NCI-H1436 (cell line): ENCODE measurements at regions not wholly inside any gene's neighbourhood (a gene's known extent, or its start where the extent isn't known, plus 50 kb on each side); places are given as distances from the start of the nearest gene placed in this dataset.
"Not testable (repeated sequence)": the region's sequence is repeated elsewhere in the genome, so short reads cannot be mapped to it uniquely, and the experiment has no call there.

Experiments used
- DNase-seq: peaks from one replicate; lab custom pipeline; 2025; lab: John Stamatoyannopoulos, UW

DNA sequence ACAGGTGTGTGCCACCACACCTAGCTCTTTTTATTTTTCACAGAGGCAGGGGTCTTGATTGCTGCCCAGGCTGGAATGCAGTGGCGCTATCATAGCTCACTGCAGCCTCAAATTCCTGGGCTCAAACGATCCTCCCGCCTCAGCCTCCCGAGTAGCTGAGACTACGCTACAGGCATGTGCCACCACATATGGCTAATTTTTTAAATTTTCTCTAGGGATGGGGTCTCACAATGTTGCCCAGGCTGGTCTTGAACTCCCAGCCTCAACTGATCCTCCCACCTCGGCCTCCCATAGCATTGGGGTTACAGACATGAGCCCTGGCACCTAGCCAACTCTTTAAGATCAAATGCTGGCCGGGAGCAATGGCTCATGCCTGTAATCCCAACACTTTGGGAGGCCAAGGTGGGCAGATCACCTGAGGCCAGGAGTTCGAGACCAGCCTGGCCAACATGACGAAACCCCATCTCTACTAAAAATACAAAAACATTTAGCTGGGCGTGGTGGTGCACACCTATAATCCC is 50.6 kb upstream of the MYL10 start:
- not testable (repeated sequence) for DNase-seq

- no peak for DNase-seq
These were observed 51.5 kb upstream of the MYL10 start for GRCh38 chr7:101680406-101681145.

DNA sequence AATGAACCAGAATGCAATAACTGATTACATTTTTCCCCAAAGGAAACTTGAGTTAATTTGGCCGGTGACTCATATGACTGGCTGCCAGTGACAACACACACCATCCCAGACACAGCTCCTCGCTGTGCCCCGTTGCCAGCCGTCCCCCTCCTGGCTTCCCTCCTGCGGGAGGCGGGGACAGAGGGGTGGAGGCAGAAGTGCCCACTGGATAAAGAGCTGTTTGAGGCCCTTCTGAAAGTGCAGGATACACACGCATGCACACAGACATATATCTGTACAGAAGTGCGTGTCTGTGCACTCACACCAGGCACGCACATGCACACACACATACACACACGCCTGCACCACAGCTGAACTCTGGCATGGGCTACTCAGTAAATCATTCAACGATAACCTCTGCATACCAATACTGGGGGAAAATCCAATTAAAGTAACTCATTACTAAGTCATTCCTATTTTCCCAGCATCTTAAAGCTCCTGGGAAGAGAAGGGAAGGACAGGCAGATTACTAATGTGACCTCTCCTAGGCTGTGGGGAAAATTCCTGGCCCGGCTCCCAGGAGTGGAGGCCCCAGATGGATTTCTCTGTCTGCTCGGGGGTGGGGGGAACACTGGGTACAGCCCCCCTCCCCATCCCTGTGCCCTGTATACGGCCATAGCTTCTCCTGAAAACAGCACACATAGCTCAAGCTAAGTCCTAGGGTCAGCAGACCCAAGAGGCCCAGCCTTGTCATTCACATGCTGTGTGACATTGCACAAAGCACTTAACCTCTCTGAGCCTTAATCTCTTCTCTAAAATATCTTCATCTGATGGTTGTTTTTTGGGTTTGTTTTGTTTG is 52.3 kb upstream of the MYL10 start:
- DNase-seq, result no peak

DNA sequence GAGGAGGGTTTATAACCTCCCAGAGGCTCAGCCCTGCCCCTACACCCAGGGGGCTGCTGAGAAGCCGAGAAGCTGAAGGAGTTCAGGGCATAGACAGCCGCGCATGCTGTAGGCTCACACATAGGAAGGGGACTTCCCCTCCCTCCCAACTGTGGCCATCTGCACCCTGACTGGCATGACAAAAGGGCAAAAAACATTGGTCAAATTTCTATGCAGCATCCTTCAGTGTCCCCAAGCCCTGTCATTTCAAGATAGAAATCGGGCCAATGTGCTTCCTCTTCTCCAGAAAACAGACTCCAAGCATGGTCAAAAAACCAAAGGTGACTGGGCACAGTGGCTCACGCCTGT is 55.9 kb upstream of the MYL10 start:
- DNase-seq, result no peak

GRCh38 chr7:101686030-101686429 is 56.9 kb upstream of the MYL10 start:
- no peak for DNase-seq

DNA sequence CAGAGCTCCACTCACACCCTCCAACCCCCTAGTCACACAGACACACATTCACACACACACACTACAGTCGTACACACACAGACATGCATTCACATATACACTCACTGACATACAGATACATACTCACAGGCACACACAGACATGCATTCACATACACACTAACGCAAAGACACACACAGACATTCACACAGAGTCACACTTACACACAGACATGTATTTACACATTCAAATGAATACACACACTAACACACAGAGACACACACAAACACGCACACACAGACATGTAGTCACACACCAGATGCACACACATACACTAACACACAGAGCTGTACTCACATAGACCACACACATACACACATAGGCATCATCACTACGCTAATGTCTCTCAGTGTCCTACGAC is 58.0 kb upstream of the MYL10 start:
- no peak for DNase-seq

- no peak for DNase-seq
These were observed 58.7 kb upstream of the MYL10 start for GRCh38 chr7:101687791-101688182.

DNA sequence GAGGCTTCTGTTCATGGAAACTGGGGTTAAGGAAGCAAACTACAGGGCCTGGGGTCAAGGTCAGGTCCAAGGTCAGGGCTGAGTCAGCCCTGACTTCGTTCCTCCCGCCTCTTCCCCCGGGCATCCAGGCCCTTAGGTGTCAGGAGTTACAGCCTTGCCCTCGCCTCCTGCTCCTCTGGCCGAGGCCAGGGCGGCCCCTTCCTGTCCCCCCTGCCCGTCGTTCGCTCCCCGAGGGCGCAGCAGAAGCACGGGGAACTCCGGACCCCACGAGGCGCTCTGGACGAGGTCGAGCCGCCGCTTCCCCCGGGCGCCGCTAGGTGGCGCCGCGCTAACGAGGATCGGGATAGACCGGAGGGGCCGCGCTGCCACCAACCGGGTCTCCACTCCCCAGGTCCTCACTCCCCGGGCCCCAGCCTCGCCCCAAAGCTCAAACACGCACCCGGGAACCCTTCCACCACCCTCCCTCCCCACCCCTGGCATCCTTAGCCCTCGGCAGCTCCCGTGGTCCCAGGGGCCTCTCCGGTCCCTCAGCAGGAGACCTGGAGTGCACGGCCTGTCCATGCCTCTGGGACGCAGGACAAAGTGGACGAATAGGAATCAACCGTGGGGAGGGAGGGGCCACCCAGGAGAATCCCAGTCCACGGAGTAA is 59.2 kb upstream of the MYL10 start:
- peak; percentile 43 for DNase-seq

DNA sequence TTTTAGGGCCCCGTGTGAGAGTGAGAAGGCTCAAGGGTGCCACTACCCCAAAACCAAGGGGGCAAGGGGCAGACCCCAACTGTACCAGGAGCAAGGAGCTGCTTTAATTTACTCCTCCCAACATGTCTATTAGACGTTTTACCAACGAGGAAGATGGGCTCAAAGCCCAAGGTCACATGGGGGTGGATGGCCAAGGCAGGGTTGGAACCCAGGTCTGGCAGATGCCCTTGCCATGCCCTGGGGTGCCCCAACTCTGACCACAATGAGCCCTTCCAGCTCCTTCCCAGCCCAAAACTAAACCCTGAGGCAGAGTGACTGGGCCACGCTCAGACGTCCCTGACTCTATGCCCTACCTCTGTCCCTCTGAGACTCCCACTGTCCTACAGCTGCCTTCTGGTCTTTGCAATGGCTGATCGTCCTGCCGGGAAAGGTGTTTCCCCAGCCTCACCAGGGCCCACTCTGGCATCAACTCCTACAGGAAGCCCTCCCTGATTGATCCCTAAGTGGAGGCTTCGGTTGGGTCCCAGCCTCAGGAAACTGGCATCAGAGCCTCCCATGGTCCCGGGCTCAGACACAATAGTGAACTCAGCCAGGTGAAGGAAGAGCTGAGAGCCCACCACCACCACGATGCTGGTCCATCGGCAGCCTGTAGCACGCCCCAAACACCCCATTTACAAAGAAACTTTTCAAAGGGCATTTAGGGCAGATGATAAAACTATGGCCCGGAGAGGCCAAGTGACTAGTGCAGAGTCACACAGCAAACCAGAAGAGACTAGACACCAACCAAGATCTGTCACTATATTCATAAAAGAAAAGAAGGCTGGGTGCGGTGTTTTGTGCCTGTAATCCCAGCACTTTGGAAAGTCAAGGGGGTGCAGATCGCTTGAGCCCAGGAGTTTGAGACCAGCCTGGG is 60.2 kb upstream of the MYL10 start:
- no peak for DNase-seq

DNA sequence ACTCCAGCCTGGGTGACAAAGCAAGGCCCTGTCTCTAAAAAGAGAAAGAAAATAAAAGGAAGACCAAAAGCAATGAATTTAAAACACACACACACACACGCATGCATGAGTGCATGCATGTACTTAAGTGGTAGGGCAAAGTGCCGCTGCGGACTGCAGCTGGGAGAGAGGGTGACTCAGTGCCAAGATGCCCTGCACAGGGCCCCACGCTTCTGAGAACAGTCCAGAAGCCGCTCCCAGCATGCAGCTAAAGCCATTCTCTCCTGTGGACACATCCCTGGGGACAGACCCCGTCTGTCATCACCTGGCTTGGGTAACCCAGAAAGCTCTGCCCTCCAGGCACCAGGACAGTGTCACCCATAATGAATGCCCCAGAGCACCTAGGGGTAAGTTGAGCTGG is 61.0 kb upstream of the MYL10 start:
- no peak for DNase-seq

DNA sequence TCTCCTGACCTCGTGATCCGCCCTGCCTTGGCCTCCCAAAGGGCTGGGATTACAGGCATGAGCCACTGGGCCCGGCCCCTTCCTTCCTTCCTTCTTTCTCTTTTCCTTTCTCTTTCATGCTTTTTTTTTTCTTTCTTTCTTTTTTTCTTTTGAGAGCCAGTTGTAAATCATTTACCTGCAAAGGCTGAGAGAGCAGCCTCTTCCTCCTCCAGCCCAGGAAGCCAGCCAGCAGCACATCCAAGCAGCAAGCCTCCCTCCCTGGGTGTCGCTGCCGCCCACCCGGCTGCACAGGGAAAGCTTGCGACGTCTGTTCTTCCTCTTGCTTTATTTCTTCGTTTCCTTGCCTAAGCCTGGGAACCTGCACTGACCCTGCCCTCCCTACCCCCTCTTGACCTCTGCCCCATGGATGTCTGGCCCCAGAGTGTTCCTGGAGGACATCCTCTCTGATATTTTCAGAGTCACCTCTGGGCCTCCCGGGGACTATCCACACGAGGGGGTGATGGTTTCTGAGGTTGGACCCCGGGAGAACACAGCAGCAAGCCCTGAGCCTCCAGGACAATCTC is 62.8 kb upstream of the MYL10 start:
- DNase-seq, result no peak

DNA sequence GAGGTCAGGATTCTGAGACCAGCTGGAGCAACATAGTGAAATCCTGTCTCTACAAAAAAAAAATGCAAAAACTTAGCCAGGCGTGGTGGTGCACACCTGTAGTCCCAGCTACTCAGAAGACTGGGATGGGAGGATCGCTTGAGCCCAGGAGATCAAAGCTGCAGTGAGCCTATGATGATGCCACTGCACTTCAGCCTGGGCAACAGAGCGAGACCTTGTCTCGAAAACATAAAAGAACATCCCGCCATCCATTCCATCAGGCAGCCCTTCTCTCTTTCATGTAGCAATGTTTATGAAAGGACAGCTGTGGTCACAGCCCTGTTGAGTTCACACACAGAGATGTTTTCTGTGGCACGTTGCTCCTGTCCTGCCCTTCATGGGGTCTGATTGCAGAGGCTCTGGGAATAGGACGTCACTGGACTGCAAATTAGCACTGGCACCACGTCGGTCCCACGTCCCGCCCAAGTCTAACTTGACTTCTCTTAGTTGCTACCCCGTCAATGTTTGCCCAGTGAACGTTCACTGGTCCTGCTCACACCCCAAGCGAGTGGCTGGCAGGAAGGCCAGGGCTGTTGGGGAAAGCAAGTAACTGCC is 64.5 kb upstream of the MYL10 start:
- no peak for DNase-seq

- DNase-seq, result no peak
These were observed 69.9 kb upstream of the MYL10 start for GRCh38 chr7:101698964-101699363.

GRCh38 chr7:101699399-101699798 is 70.3 kb upstream of the MYL10 start:
- DNase-seq, result no peak

- DNase-seq, result no peak
These were observed 71.1 kb upstream of the MYL10 start for GRCh38 chr7:101699881-101700823.

DNA sequence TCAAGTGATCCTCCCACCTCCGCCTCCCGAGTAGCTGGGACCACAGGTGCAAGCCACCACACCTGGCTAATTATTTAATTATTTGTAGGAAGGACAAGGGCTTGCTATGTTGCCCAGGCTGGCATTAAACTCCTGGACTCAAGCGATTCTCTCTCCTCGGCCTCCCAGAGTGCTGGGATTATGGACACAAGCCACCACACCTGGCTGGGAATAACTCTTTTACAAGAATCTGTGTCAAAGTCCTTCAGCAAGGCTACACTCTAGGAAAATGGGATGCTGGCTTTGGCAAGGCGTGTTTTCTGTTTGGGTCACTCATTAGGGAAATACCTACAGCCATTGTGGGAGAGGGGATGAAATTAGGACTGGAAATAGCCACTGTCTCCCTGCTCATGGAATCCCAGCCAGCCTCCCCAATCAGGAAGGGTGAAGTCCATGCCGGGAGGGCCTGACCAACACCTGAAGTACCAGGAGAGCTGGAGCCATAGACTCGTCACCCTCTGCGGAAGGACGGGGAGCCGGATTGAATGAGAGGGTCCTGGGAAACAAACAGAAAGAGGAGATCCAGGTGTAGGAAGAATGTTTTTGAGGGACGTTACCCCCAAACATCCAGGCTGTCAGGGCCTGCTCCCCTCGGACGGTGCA is 72.2 kb upstream of the MYL10 start:
- no peak for DNase-seq

DNA sequence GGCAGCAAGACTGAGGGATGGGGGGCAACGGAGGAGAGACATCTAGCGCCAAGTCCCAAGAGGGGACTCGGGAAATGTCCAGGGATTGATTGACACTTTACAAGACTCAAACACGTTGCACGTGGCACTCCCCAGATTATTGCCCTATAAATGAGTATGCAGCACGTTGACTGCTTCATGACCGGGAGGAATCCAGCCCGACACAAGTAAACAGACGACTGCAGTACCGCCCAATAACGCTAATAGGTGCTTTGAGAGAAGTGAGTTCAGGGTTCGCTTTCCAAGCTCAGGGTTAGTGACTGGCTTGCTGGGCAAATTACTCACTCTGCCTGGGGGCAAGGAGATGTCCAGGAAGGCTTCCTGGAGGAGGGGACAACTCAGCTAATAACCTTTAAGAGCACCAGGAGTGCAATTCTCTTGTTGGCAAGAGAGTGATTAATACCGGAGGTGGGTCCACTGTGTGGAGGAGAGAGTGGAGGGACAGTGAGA is 73.3 kb upstream of the MYL10 start:
- DNase-seq, result no peak

DNA sequence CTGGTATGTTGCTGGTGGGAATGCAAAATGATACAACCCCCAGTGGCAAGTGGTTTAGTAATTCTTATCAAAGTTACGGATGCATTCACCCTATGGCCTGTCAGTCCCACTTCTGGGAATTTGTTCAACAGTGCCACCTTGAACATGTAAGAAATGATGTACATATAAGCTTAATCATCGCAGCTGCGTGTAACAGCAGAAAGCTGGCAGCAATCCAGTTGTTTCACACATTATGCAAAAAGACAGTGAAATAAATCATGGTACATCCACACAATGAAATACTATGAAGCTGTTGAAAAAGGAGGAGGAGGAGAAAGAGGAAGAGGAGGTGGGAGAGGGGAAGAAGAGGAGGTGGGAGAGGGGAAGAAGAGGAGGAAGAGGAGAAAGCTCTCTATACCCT is 76.2 kb upstream of the MYL10 start:
- DNase-seq, result no peak

GRCh38 chr7:101707587-101707986 is 78.5 kb upstream of the MYL10 start:
- no peak for DNase-seq
